KMS-11 (cell line): ENCODE measurements at regions not wholly inside any gene's neighbourhood (a gene's known extent, or its start where the extent isn't known, plus 50 kb on each side); places are given as distances from the start of the nearest gene placed in this dataset.

Source experiments
- H2AFZ ChIP-seq: fragments of 200-600 bp; sonication (generic); 2 replicates; pipeline ENCODE4 v1.6.1; 2016; ENCODE audit warnings: antibody characterized with exemption, mixed run types, low read depth
- H3K27ac ChIP-seq: fragments of 200-600 bp; sonication (generic); 2 replicates; pipeline ENCODE4 v1.6.1; 2016; ENCODE audit warnings: mild to moderate bottlenecking, mixed run types
- H3K27me3 ChIP-seq: fragments of 200-600 bp; sonication (generic); 2 replicates; pipeline ENCODE4 v1.6.1; 2017; ENCODE audit warnings: mild to moderate bottlenecking, low read depth, mixed run types, moderate library complexity; ENCODE audit not compliant: insufficient read depth
- H3K36me3 ChIP-seq: fragments of 200-600 bp; sonication (generic); 2 replicates; pipeline ENCODE4 v1.6.1; 2017; ENCODE audit warnings: mild to moderate bottlenecking, mixed run types; ENCODE audit not compliant: insufficient read depth
- H3K4me1 ChIP-seq: fragments of 200-600 bp; sonication (generic); 2 replicates; pipeline ENCODE4 v1.6.1; 2016; ENCODE audit warnings: mild to moderate bottlenecking, low read depth, mixed run types; ENCODE audit not compliant: poor library complexity, severe bottlenecking
- H3K4me2 ChIP-seq: fragments of 200-600 bp; sonication (generic); 2 replicates; pipeline ENCODE4 v1.7.0; 2016; ENCODE audit warnings: mild to moderate bottlenecking, mixed run types
- H3K4me3 ChIP-seq: fragments of 200-600 bp; sonication (generic); IDR thresholded peaks from 2 replicates; pipeline ENCODE4 v1.6.1; 2017; ENCODE audit warnings: low read depth, low read length, mixed read lengths; ENCODE audit not compliant: insufficient read depth
- H3K79me2 ChIP-seq: fragments of 200-600 bp; sonication (generic); 2 replicates; pipeline ENCODE4 v1.6.1; 2016; ENCODE audit warnings: low read depth, mixed run types; ENCODE audit not compliant: insufficient read depth
- H3K9ac ChIP-seq: fragments of 200-600 bp; sonication (generic); 2 replicates; pipeline ENCODE4 v1.6.1; 2016; ENCODE audit warnings: mild to moderate bottlenecking, mixed run types
- H4K20me1 ChIP-seq: fragments of 200-600 bp; sonication (generic); 2 replicates; pipeline ENCODE4 v1.6.1; 2016; ENCODE audit warnings: mild to moderate bottlenecking, mixed run types; ENCODE audit not compliant: insufficient read depth
- TF ChIP-seq, protein P1 (sequence below): fragments of 200-600 bp; sonication (generic); conservative IDR thresholded peaks from 2 replicates; pipeline ENCODE4 v1.6.1; 2017; ENCODE audit warnings: low read depth, mild to moderate bottlenecking, antibody characterized with exemption, low read length, moderate library complexity, mixed read lengths

DNA sequence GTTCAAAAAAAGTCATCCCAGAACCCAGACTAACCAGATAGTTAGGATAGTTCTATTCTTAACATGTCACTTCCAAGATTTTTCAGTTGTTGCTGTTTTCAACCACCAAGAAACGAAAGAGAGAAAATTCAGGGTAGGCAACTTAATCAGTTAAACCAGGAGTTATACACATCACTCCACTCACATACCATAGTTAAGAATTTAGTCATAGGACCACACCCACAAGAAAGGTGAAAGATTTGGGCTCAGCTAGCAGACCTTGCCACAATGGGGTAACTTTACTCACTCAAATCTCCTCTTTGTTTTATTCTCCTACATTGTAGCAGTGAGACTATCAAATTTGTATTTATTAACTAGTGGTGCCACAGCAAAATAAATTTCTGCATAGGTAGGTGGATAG lies 473.6 kb downstream of the NUP35 start:
- no peaks in the 10 kb centered on the region for H3K27me3 ChIP-seq
- H3K36me3 ChIP-seq, result no peaks in the 10 kb centered on the region
- TF ChIP-seq, protein P1, sequence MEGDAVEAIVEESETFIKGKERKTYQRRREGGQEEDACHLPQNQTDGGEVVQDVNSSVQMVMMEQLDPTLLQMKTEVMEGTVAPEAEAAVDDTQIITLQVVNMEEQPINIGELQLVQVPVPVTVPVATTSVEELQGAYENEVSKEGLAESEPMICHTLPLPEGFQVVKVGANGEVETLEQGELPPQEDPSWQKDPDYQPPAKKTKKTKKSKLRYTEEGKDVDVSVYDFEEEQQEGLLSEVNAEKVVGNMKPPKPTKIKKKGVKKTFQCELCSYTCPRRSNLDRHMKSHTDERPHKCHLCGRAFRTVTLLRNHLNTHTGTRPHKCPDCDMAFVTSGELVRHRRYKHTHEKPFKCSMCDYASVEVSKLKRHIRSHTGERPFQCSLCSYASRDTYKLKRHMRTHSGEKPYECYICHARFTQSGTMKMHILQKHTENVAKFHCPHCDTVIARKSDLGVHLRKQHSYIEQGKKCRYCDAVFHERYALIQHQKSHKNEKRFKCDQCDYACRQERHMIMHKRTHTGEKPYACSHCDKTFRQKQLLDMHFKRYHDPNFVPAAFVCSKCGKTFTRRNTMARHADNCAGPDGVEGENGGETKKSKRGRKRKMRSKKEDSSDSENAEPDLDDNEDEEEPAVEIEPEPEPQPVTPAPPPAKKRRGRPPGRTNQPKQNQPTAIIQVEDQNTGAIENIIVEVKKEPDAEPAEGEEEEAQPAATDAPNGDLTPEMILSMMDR, result no peak
- H3K4me3 ChIP-seq, result no peak overlapping the region
- no peak overlapping the region for H3K4me2 ChIP-seq
- no peaks in the 10 kb centered on the region for H3K79me2 ChIP-seq
- H4K20me1 ChIP-seq, result no peaks in the 10 kb centered on the region
- H3K27ac ChIP-seq, result no peak overlapping the region
- no peak overlapping the region for H2AFZ ChIP-seq
- H3K9ac ChIP-seq, result no peak overlapping the region
- H3K4me1 ChIP-seq, result no peaks in the 10 kb centered on the region

DNA sequence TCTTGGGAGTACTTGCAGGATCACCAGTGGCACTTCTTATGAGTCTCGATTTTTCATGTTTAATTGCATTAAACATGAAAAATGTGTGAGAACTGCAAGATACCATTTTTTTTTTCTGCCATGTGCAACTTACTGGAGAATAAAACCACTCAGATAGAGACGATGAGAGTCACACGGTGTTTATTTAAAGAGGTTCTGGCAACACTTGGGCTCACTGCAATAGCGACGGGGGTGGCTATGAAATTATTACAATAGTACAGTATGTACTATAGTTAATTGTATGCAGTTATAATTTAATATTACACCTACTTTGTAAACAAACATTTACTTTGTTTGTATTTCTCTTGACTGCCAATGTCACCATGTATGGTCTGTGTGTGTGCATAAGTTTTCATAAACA lies 479.8 kb downstream of the NUP35 start:
- Histone ChIP-seq H3K27me3 (no peaks in the 10 kb centered on the region), H3K36me3 (no peaks in the 10 kb centered on the region), H3K4me2 (no peak overlapping the region), H3K27ac (no peak overlapping the region), H3K4me1 (no peaks in the 10 kb centered on the region), H3K9ac (no peak overlapping the region), H2AFZ (no peak overlapping the region), H3K4me3 (no peak overlapping the region), H4K20me1 (no peaks in the 10 kb centered on the region), H3K79me2 (no peaks in the 10 kb centered on the region)
- TF ChIP-seq, protein P1, result no peak

DNA sequence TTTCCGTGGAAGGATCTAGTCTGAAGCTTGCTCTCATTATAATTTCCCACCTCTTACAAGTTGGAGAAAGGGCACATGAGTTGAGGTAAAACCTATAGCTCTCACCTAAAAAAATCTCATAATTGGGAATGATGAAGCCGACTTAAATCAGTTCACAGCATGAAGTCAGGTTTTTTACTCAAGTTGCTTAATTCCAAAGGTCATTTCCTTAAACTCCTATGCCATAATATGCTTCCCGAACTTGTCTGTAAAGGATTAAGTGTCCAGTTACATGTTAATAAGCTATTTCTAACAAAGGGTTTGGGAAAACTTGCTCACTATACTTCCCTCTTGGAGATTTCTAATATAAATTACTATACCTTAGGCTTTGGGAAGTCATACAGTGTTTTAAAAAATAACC lies 481.2 kb downstream of the NUP35 start:
- H3K9ac ChIP-seq, result no peak overlapping the region
- no peaks in the 10 kb centered on the region for H3K79me2 ChIP-seq
- H3K4me3 ChIP-seq, result no peak overlapping the region
- H3K4me2 ChIP-seq, result no peak overlapping the region
- no peak overlapping the region for H3K27ac ChIP-seq
- no peaks in the 10 kb centered on the region for H3K36me3 ChIP-seq
- no peaks in the 10 kb centered on the region for H3K4me1 ChIP-seq
- TF ChIP-seq, protein P1, result no peak
- H4K20me1 ChIP-seq, result no peaks in the 10 kb centered on the region
- H3K27me3 ChIP-seq, result no peaks in the 10 kb centered on the region
- H2AFZ ChIP-seq, result no peak overlapping the region

DNA sequence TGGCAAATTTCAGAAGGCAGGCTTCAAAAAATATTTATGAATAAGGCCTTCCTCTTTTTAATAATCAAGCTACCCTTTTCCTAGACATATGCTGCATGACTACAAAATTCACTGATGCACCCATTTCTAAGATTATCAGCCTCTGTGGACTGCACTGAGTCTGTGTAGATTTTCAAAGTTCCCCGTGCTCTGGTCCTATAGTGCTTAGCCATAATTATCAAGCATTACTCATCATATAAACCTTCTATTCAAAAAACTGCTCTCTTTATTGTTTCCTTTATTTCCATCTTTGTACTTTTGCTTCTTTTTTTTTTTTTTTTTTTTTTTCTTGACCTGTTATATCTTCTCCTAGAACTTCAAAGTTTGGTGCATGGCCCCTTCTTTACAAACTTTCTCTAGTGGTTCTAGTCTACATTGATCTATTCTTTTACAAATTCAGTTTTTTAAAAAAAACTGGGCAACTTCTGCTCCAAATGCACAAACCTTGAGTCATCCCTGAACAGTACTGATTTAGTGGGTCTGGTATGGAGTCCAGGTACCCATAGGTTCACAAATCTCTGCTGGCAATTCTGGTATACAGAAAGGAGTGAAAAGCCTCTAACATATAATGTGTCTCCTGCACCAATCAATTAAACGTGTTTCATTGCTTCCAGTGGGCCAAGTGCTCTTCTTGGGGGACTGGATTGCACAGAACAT lies 481.9 kb downstream of the NUP35 start:
- no peaks in the 10 kb centered on the region for H3K27me3 ChIP-seq
- no peak overlapping the region for H3K4me2 ChIP-seq
- TF ChIP-seq, protein P1, result no peak

More for the DNA sequence above, 481.9 kb downstream of the NUP35 start:
- no peak overlapping the region for H3K27ac ChIP-seq
- no peaks in the 10 kb centered on the region for H3K36me3 ChIP-seq
- H4K20me1 ChIP-seq, result no peaks in the 10 kb centered on the region
- H3K79me2 ChIP-seq, result no peaks in the 10 kb centered on the region
- H2AFZ ChIP-seq, result no peak overlapping the region
- H3K4me3 ChIP-seq, result no peak overlapping the region
- no peaks in the 10 kb centered on the region for H3K4me1 ChIP-seq
- H3K9ac ChIP-seq, result no peak overlapping the region
